Spleen (tissue), 7 donors: ENCODE measurements at regions not wholly inside any gene's neighbourhood (a gene's known extent, or its start where the extent isn't known, plus 50 kb on each side); places are given as distances from the start of the nearest gene placed in this dataset.

Source experiments
- POLR2AphosphoS5 ChIP-seq, 3 donors: sonication (generic); formaldehyde crosslinking; IDR thresholded peaks; one replicate each; pipeline ENCODE4 v1.5.1; 2017; ENCODE audit warnings: antibody characterized with exemption in 3 of 3
- TF ChIP-seq, protein P1 (sequence below), 11 experiments: fragments of 200-600 bp in 7 of 11; fragments of 450-650 bp in 4 of 11; sonication (generic) in 4 of 11; IDR thresholded peaks in 8 of 11; conservative IDR thresholded peaks in 3 of 11; 1 replicate in 7 of 11; 2 replicates in 4 of 11; pipeline versions ENCODE4 v1.4.0 to v1.8.0; 2016 to 2021; ENCODE audit warnings: antibody characterized with exemption in 11 of 11, inconsistent platforms in 4 of 11, mild to moderate bottlenecking in 1 of 11
- donor health status: DM: no; HTN: no; CAD: no; lungs with moderate emphysema.
- donor health status: DM: no; HTN: no; CAD: no.
- donor health status: DM: no; HTN: no; CAD: no.

DNA sequence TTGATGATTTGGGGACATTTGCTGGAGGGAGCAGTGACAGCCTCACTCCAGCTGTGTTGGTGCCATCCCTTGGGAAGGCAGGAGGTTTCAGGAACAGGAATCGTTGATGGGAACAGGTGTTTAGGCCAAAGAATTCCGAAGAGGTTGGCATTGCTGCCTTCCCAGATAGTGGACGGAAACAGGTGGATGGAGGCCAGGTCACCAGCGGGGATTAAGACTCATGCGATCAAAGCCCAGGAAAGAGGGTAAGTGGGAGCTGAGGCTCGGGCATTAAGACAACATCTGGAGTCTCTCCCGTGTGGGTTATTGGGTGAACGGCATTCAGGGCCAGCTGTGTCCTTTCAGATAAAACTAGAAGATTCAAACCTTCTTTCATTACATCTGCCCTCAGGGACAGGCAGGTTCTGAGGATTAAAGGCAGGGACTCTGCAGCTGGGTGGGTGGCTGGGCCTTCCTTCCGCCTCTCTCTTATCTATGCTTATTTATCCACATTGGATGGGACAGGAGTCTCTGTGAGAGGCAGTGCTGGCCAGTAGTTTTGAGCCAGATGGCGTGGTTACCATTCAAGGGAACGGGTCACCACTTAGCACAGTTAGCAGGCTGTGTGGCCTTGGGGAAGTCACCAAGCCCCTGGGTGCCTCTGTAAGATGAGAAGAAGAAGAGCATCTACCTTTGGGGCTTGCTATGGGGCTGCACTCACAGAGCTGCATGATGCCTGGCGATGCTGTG, 67.6 kb downstream of the INSIG1 start:
- TF ChIP-seq POLR2AphosphoS5 (IDR thresholded peaks at IDR 0.05), result no peak
- TF ChIP-seq, protein P1, sequence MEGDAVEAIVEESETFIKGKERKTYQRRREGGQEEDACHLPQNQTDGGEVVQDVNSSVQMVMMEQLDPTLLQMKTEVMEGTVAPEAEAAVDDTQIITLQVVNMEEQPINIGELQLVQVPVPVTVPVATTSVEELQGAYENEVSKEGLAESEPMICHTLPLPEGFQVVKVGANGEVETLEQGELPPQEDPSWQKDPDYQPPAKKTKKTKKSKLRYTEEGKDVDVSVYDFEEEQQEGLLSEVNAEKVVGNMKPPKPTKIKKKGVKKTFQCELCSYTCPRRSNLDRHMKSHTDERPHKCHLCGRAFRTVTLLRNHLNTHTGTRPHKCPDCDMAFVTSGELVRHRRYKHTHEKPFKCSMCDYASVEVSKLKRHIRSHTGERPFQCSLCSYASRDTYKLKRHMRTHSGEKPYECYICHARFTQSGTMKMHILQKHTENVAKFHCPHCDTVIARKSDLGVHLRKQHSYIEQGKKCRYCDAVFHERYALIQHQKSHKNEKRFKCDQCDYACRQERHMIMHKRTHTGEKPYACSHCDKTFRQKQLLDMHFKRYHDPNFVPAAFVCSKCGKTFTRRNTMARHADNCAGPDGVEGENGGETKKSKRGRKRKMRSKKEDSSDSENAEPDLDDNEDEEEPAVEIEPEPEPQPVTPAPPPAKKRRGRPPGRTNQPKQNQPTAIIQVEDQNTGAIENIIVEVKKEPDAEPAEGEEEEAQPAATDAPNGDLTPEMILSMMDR (IDR thresholded peaks at IDR 0.05 in 8 of 11, conservative IDR thresholded peaks at IDR 0.05 in 3 of 11), result no peak
